ENCODE measurements at regions not wholly inside any gene's neighbourhood (a gene's known extent, or its start where the extent isn't known, plus 50 kb on each side); places are given as distances from the start of the nearest gene placed in this dataset.

- Histone ChIP-seq H3K23ac (ENCODE audit: insufficient read length, low read depth, low read length) (no peak overlapping the region), H4K8ac (replicated peaks; ENCODE audit: insufficient read length, low read depth, low read length) (no peak overlapping the region), H3K4ac (ENCODE audit: low read depth, low read length) (no peak overlapping the region), H3K56ac (ENCODE audit: insufficient read length, low read depth, low read length) (no peak overlapping the region), H3K18ac (ENCODE audit: insufficient read length, low read depth, low read length) (no peak overlapping the region), H2AFZ (ENCODE audit: low read length) (no peak overlapping the region), H3K23me2 (ENCODE audit: insufficient read length, low read depth, low read length, poor library complexity, severe bottlenecking) (no peaks in the 10 kb centered on the region), H4K5ac (ENCODE audit: insufficient read length, low read depth, low read length) (no peak overlapping the region), H3K79me1 (ENCODE audit: insufficient read depth, low read depth, low read length, poor library complexity, severe bottlenecking) (no peaks in the 10 kb centered on the region), H2BK15ac (ENCODE audit: low read depth, low read length) (no peak overlapping the region), H3K9ac (ENCODE audit: extremely low read depth, insufficient read length, low read length) (no peak overlapping the region), H3T11ph (ENCODE audit: low read length) (no peak overlapping the region), H3K4me2 (ENCODE audit: insufficient read depth, insufficient read length, low read length) (no peak overlapping the region), H2AK5ac (ENCODE audit: insufficient read length, low read length) (no peak overlapping the region), H3K79me2 (ENCODE audit: insufficient read depth, low read length) (no peaks in the 10 kb centered on the region), H2BK5ac (ENCODE audit: insufficient read length, low read length) (no peak overlapping the region), H3K9me3 (ENCODE audit: control insufficient read depth, low read depth, low read length) (no peaks in the 10 kb centered on the region), H3K27me3 (ENCODE audit: insufficient read depth, low read length) (no peaks in the 10 kb centered on the region), H2BK120ac (ENCODE audit: low read depth, low read length, poor library complexity, severe bottlenecking) (no peak overlapping the region), H3K27ac (ENCODE audit: insufficient read length, low read depth, low read length) (no peak overlapping the region), H2BK20ac (ENCODE audit: low read depth, low read length, poor library complexity, severe bottlenecking) (no peak overlapping the region), H4K91ac (ENCODE audit: insufficient read length, low read depth, low read length) (no peak overlapping the region), H2BK12ac (ENCODE audit: insufficient read length, low read depth, low read length) (no peak overlapping the region), H3K14ac (ENCODE audit: insufficient read depth, low read length) (no peak overlapping the region), H4K20me1 (ENCODE audit: control insufficient read depth, insufficient read depth, insufficient read length) (no peaks in the 10 kb centered on the region), H3K4me1 (ENCODE audit: insufficient read depth, low read length) (peaks cover 9% of the 10 kb centered on the region; the same call in 1 of the 2 replicates)
- TF ChIP-seq CTCF (conservative IDR thresholded peaks at IDR 0.05), result no peak
- H3K27ac Mint-ChIP-seq, result no peak overlapping the region; a peak in 1 of 7 replicates
- no peak overlapping the region; a peak in 1 of 5 replicates for H3K4me3 Mint-ChIP-seq
- H3K27me3 Mint-ChIP-seq (ENCODE audit: low read depth), result peaks cover 20% of the 10 kb centered on the region
- no CpG with 5 or more reads among the region's 23 CpGs for WGBS (ENCODE audit: extremely low coverage, insufficient read length, low lambda C conversion rate)
- peaks cover 0 to 8% (median 3%) of the 10 kb centered on the region in 3 experiments; a peak in 5 of 7 replicates for H3K36me3 Mint-ChIP-seq (ENCODE audit: insufficient read depth in 1 of 3, low read depth in 3 of 3)
- peaks cover 35 to 52% of the 10 kb centered on the region in 2 experiments for H3K4me1 Mint-ChIP-seq
- no peak for DNase-seq
- peaks cover 2 to 8% of the 10 kb centered on the region in 2 experiments; a peak in 4 of 5 replicates for H3K9me3 Mint-ChIP-seq
These were observed 211.0 kb downstream of the TOMM20 start for GRCh38 chr1:234917495-234918180.

All from H9 (cell line).